ENCODE measurements at regions not wholly inside any gene's neighbourhood (a gene's known extent, or its start where the extent isn't known, plus 50 kb on each side); places are given as distances from the start of the nearest gene placed in this dataset.

DNA sequence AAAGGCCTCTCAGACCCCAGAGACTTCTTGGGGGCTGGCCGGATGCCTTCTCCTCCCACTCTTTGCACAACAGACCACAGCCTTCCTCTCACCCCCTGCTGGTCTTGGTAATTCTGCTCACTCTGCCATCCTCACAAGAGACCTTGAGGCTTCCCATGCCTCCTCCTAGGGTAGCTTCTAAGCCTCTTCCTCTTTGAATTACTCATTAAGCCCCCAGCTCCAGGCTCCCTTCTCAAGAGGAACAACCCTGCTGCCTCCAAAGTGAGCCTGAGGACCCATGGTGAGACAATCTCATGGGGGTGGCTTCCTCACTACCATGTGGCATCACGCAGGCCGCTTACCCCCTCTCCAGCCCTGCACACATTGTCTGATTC lies 184.6 kb upstream of the SYT13 start:
- TF ChIP-seq, protein P1, sequence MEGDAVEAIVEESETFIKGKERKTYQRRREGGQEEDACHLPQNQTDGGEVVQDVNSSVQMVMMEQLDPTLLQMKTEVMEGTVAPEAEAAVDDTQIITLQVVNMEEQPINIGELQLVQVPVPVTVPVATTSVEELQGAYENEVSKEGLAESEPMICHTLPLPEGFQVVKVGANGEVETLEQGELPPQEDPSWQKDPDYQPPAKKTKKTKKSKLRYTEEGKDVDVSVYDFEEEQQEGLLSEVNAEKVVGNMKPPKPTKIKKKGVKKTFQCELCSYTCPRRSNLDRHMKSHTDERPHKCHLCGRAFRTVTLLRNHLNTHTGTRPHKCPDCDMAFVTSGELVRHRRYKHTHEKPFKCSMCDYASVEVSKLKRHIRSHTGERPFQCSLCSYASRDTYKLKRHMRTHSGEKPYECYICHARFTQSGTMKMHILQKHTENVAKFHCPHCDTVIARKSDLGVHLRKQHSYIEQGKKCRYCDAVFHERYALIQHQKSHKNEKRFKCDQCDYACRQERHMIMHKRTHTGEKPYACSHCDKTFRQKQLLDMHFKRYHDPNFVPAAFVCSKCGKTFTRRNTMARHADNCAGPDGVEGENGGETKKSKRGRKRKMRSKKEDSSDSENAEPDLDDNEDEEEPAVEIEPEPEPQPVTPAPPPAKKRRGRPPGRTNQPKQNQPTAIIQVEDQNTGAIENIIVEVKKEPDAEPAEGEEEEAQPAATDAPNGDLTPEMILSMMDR (IDR thresholded peaks at IDR 0.05 in 8 of 11, conservative IDR thresholded peaks at IDR 0.05 in 3 of 11) = no peak
- TF ChIP-seq POLR2AphosphoS5 (IDR thresholded peaks at IDR 0.05) = peak in 1 of 3 donors; percentile 3
